Neutrophil (primary cell): ENCODE measurements at regions not wholly inside any gene's neighbourhood (a gene's known extent, or its start where the extent isn't known, plus 50 kb on each side); places are given as distances from the start of the nearest gene placed in this dataset.

Experiments
- H3K27ac ChIP-seq: fragments of 200-600 bp; sonication (generic); 2 replicates; pipeline ENCODE4 v1.5.1; 2016; ENCODE audit warnings: mild to moderate bottlenecking, moderate library complexity
- H3K27me3 ChIP-seq: fragments of 200-600 bp; sonication (generic); 2 replicates; pipeline ENCODE4 v1.6.0; 2016; ENCODE audit warnings: mild to moderate bottlenecking
- H3K36me3 ChIP-seq: fragments of 200-600 bp; sonication (generic); 2 replicates; pipeline ENCODE4 v1.5.1; 2017
- H3K4me1 ChIP-seq, 2 experiments: fragments of 200-600 bp in 1 of 2; sonication (generic) in 1 of 2; 1 replicate in 1 of 2; 2 replicates in 1 of 2; pipeline versions ENCODE4 v1.5.1 to v1.6.1; 2013 to 2016; ENCODE audit warnings: low read depth in 1 of 2, low read length in 1 of 2, mild to moderate bottlenecking in 1 of 2, moderate library complexity in 1 of 2; ENCODE audit not compliant: control insufficient read depth in 1 of 2, insufficient read depth in 1 of 2
- H3K4me3 ChIP-seq, 2 experiments: fragments of 200-600 bp in 1 of 2; sonication (generic) in 1 of 2; 1 replicate in 1 of 2; 2 replicates in 1 of 2; pipeline ENCODE4 v1.5.1; 2013 to 2016; ENCODE audit warnings: low read depth in 1 of 2, low read length in 1 of 2, mild to moderate bottlenecking in 1 of 2, moderate library complexity in 1 of 2
- H3K9me3 ChIP-seq: fragments of 200-600 bp; sonication (generic); 2 replicates; pipeline ENCODE4 v1.5.1; 2016
- CTCF ChIP-seq: fragments of 200-600 bp; sonication (generic); IDR thresholded peaks from 2 replicates; pipeline ENCODE4 v1.5.1; 2016; ENCODE audit warnings: antibody characterized with exemption

- no peak overlapping the region for H3K27ac ChIP-seq
- H3K4me3 ChIP-seq = no peak overlapping the region
- no peak for TF ChIP-seq CTCF
- no peaks in the 10 kb centered on the region for H3K27me3 ChIP-seq
- H3K9me3 ChIP-seq = no peaks in the 10 kb centered on the region
- no peaks in the 10 kb centered on the region for H3K4me1 ChIP-seq
- no peaks in the 10 kb centered on the region for H3K36me3 ChIP-seq
Measured at GRCh38 chr6:104574135-104574750, 285.5 kb downstream of the HACE1 start.

- no peaks in the 10 kb centered on the region for H3K27me3 ChIP-seq
- no peaks in the 10 kb centered on the region for H3K9me3 ChIP-seq
- H3K27ac ChIP-seq = no peak overlapping the region
- no peaks in the 10 kb centered on the region for H3K36me3 ChIP-seq
- no peak overlapping the region for H3K4me3 ChIP-seq
- no peaks in the 10 kb centered on the region for H3K4me1 ChIP-seq
- no peak for TF ChIP-seq CTCF
Measured at GRCh38 chr6:104573350-104573749, 286.4 kb downstream of the HACE1 start.

GRCh38 chr6:104572901-104573300 is 286.8 kb downstream of the HACE1 start:
- no peaks in the 10 kb centered on the region for H3K36me3 ChIP-seq
- H3K9me3 ChIP-seq = no peaks in the 10 kb centered on the region
- no peak overlapping the region for H3K4me3 ChIP-seq
- H3K27me3 ChIP-seq = no peaks in the 10 kb centered on the region
- no peaks in the 10 kb centered on the region for H3K4me1 ChIP-seq
- H3K27ac ChIP-seq = no peak overlapping the region
- no peak for TF ChIP-seq CTCF

- Histone ChIP-seq H3K27me3 (no peaks in the 10 kb centered on the region), H3K4me1 (no peaks in the 10 kb centered on the region), H3K36me3 (no peaks in the 10 kb centered on the region), H3K9me3 (no peaks in the 10 kb centered on the region), H3K4me3 (no peak overlapping the region), H3K27ac (no peak overlapping the region)
- TF ChIP-seq CTCF = no peak
Measured at GRCh38 chr6:104566411-104566810, 293.3 kb downstream of the HACE1 start.

GRCh38 chr6:104563306-104563705 is 296.4 kb downstream of the HACE1 start:
- H3K27me3 ChIP-seq = no peaks in the 10 kb centered on the region
- no peak overlapping the region for H3K4me3 ChIP-seq
- no peak for TF ChIP-seq CTCF
- H3K4me1 ChIP-seq = no peaks in the 10 kb centered on the region
- H3K27ac ChIP-seq = no peak overlapping the region
- no peaks in the 10 kb centered on the region for H3K36me3 ChIP-seq
- no peaks in the 10 kb centered on the region for H3K9me3 ChIP-seq
